HEK293 (cell line): ENCODE measurements at regions not wholly inside any gene's neighbourhood (a gene's known extent, or its start where the extent isn't known, plus 50 kb on each side); places are given as distances from the start of the nearest gene placed in this dataset.

Experiments used
- CTCF ChIP-seq: fragments of 450-650 bp; formaldehyde crosslinking; IDR thresholded peaks from 2 replicates; pipeline ENCODE4 v1.5.1; 2016; ENCODE audit warnings: missing biosample characterization, missing genetic modification characterization
- MZF1 ChIP-seq: fragments of 450-650 bp; formaldehyde crosslinking; IDR thresholded peaks from 2 replicates; pipeline ENCODE4 v1.5.1; 2017; ENCODE audit warnings: missing biosample characterization, missing genetic modification characterization, borderline replicate concordance
- PATZ1 ChIP-seq: fragments of 450-650 bp; formaldehyde crosslinking; IDR thresholded peaks from 2 replicates; pipeline ENCODE4 v1.5.1; 2016; ENCODE audit warnings: missing biosample characterization, missing genetic modification characterization
- TRIM28 ChIP-seq: IDR thresholded peaks from 2 replicates; pipeline ENCODE4 v1.6.1; 2011; ENCODE audit warnings: low read length, control low read depth, borderline replicate concordance
- ZNF792 ChIP-seq: fragments of 450-650 bp; formaldehyde crosslinking; IDR thresholded peaks from 2 replicates; pipeline ENCODE4 v1.5.1; 2016; ENCODE audit warnings: missing biosample characterization, missing genetic modification characterization

- TF ChIP-seq CTCF (tag by site-specific recombination) (no peak), PATZ1 (tag by site-specific recombination) (no peak), ZNF792 (tag by site-specific recombination) (no peak), TRIM28 (no peak), MZF1 (tag by site-specific recombination) (no peak)
Measured at GRCh38 chr3:110069761-110070160, 732.4 kb upstream of the DPPA4 start.
